Epithelial cell of esophagus (primary cell): ENCODE measurements at regions not wholly inside any gene's neighbourhood (a gene's known extent, or its start where the extent isn't known, plus 50 kb on each side); places are given as distances from the start of the nearest gene placed in this dataset.
"Not testable (repeated sequence)": the region's sequence is repeated elsewhere in the genome, so short reads cannot be mapped to it uniquely, and the experiment has no call there.

Experiments used
- DNase-seq: peaks from one replicate; pipeline ENCODE4 v3.0.0; 2010; ENCODE audit warnings: low read depth
- H3K4me3 ChIP-seq: 2 replicates; pipeline ENCODE4 v1.5.1; 2011; ENCODE audit warnings: mild to moderate bottlenecking, low read length, control low read depth
- CTCF ChIP-seq: IDR thresholded peaks from 2 replicates; pipeline ENCODE4 v1.5.1; 2011; ENCODE audit warnings: low read depth, mild to moderate bottlenecking, low read length, control low read depth, inconsistent platforms; ENCODE audit not compliant: insufficient read depth; ENCODE audit errors: missing control alignments

GRCh38 chr6:90368601-90369000 is 72.0 kb upstream of the BACH2 start:
- TF ChIP-seq CTCF, result no peak
- no peak overlapping the region for H3K4me3 ChIP-seq
- no peak for DNase-seq

- TF ChIP-seq CTCF, result no peak
- H3K4me3 ChIP-seq, result no peak overlapping the region
- no peak for DNase-seq
Measured at GRCh38 chr6:90368001-90368400, 71.4 kb upstream of the BACH2 start.

GRCh38 chr6:90365565-90366219 is 69.0 kb upstream of the BACH2 start:
- no peak for DNase-seq
- TF ChIP-seq CTCF, result no peak
- no peak overlapping the region for H3K4me3 ChIP-seq

GRCh38 chr6:90365002-90365401 is 68.4 kb upstream of the BACH2 start:
- no peak for TF ChIP-seq CTCF

GRCh38 chr6:90364286-90364685 is 67.6 kb upstream of the BACH2 start:
- H3K4me3 ChIP-seq, result no peak overlapping the region
- no peak for TF ChIP-seq CTCF

More at GRCh38 chr6:90365002-90365401, 68.4 kb upstream of the BACH2 start:
- peak; percentile 51 for DNase-seq
- H3K4me3 ChIP-seq, result no peak overlapping the region

GRCh38 chr6:90362318-90362717 is 65.7 kb upstream of the BACH2 start:
- no peak overlapping the region for H3K4me3 ChIP-seq
- peak; percentile 48 for DNase-seq
- TF ChIP-seq CTCF, result no peak

More at GRCh38 chr6:90364286-90364685, 67.6 kb upstream of the BACH2 start:
- DNase-seq, result no peak

- TF ChIP-seq CTCF, result no peak
- DNase-seq, result no peak
- H3K4me3 ChIP-seq, result no peak overlapping the region
Measured at GRCh38 chr6:90361174-90361573, 64.5 kb upstream of the BACH2 start.

- H3K4me3 ChIP-seq, result not testable (repeated sequence)
- peak; percentile 94 for DNase-seq
Measured at GRCh38 chr6:90358036-90358770, 61.6 kb upstream of the BACH2 start.
